Glutamatergic neuron (in vitro differentiated cells): ENCODE measurements at regions not wholly inside any gene's neighbourhood (a gene's known extent, or its start where the extent isn't known, plus 50 kb on each side); places are given as distances from the start of the nearest gene placed in this dataset.

ENCODE experiments used
- DNase-seq: peaks from one replicate; pipeline ENCODE4 v3.0.0; 2022
- H3K27ac Mint-ChIP-seq: one replicate; pipeline ENCODE4 v1.8.0; 2020; ENCODE audit warnings: mild to moderate bottlenecking, mixed read lengths, inconsistent platforms; ENCODE audit not compliant: unreplicated experiment
- H3K27me3 Mint-ChIP-seq: one replicate; pipeline ENCODE4 v1.8.0; 2020; ENCODE audit warnings: mild to moderate bottlenecking, moderate library complexity, mixed read lengths, inconsistent platforms; ENCODE audit not compliant: unreplicated experiment
- H3K36me3 Mint-ChIP-seq: one replicate; pipeline ENCODE4 v1.8.0; 2020; ENCODE audit warnings: mild to moderate bottlenecking, mixed read lengths, inconsistent platforms; ENCODE audit not compliant: unreplicated experiment
- H3K4me1 Mint-ChIP-seq: one replicate; pipeline ENCODE4 v1.8.0; 2020; ENCODE audit warnings: mild to moderate bottlenecking, low read depth, mixed read lengths, inconsistent platforms; ENCODE audit not compliant: unreplicated experiment
- H3K4me3 Mint-ChIP-seq: one replicate; pipeline ENCODE4 v1.8.0; 2020; ENCODE audit warnings: mild to moderate bottlenecking, mixed read lengths, inconsistent platforms; ENCODE audit not compliant: unreplicated experiment
- H3K9me3 Mint-ChIP-seq: one replicate; pipeline ENCODE4 v1.8.0; 2020; ENCODE audit warnings: mild to moderate bottlenecking, moderate library complexity, mixed read lengths, inconsistent platforms; ENCODE audit not compliant: unreplicated experiment
- CTCF ChIP-seq: fragments of 200-600 bp; sonication (generic); IDR thresholded peaks from one replicate; pipeline ENCODE4 v1.5.0; 2021; ENCODE audit not compliant: partially characterized antibody, unreplicated experiment

GRCh38 chr13:72120632-72121031 lies 253.6 kb upstream of the DACH1 start:
- no peaks in the 10 kb centered on the region for H3K4me1 Mint-ChIP-seq
- TF ChIP-seq CTCF, result no peak
- H3K27me3 Mint-ChIP-seq, result no peaks in the 10 kb centered on the region
- DNase-seq, result no peak
- no peak overlapping the region for H3K27ac Mint-ChIP-seq
- peaks cover 1% of the 10 kb centered on the region for H3K9me3 Mint-ChIP-seq
- no peak overlapping the region for H3K4me3 Mint-ChIP-seq
- H3K36me3 Mint-ChIP-seq, result no peaks in the 10 kb centered on the region

- DNase-seq, result no peak
- Mint-ChIP-seq H3K27ac (no peak overlapping the region), H3K9me3 (peaks cover 2% of the 10 kb centered on the region), H3K4me3 (no peak overlapping the region), H3K27me3 (no peaks in the 10 kb centered on the region), H3K4me1 (peaks cover 13% of the 10 kb centered on the region), H3K36me3 (no peaks in the 10 kb centered on the region)
- no peak for TF ChIP-seq CTCF
These were observed 246.9 kb upstream of the DACH1 start for GRCh38 chr13:72113931-72114330.

GRCh38 chr13:72113076-72113475 lies 246.1 kb upstream of the DACH1 start:
- Mint-ChIP-seq H3K27ac (peak overlapping the region; percentile 39), H3K9me3 (peaks cover 2% of the 10 kb centered on the region)

GRCh38 chr13:72112216-72112615 lies 245.2 kb upstream of the DACH1 start:
- peaks cover 13% of the 10 kb centered on the region for H3K4me1 Mint-ChIP-seq
- DNase-seq, result no peak
- H3K9me3 Mint-ChIP-seq, result peaks cover 2% of the 10 kb centered on the region
- H3K36me3 Mint-ChIP-seq, result no peaks in the 10 kb centered on the region
- peak overlapping the region; percentile 30 for H3K27ac Mint-ChIP-seq
- no peak overlapping the region for H3K4me3 Mint-ChIP-seq
- TF ChIP-seq CTCF, result no peak
- H3K27me3 Mint-ChIP-seq, result no peaks in the 10 kb centered on the region

More at GRCh38 chr13:72113076-72113475, 246.1 kb upstream of the DACH1 start:
- Mint-ChIP-seq H3K36me3 (no peaks in the 10 kb centered on the region), H3K4me1 (peaks cover 13% of the 10 kb centered on the region), H3K4me3 (no peak overlapping the region), H3K27me3 (no peaks in the 10 kb centered on the region)
- DNase-seq, result no peak
- TF ChIP-seq CTCF, result no peak

GRCh38 chr13:72109863-72110262 lies 242.9 kb upstream of the DACH1 start:
- no peak overlapping the region for H3K4me3 Mint-ChIP-seq
- no peaks in the 10 kb centered on the region for H3K36me3 Mint-ChIP-seq
- peaks cover 13% of the 10 kb centered on the region for H3K4me1 Mint-ChIP-seq
- no peak for DNase-seq
- H3K9me3 Mint-ChIP-seq, result peaks cover 6% of the 10 kb centered on the region
- no peaks in the 10 kb centered on the region for H3K27me3 Mint-ChIP-seq
- no peak for TF ChIP-seq CTCF
- no peak overlapping the region for H3K27ac Mint-ChIP-seq
